DOHH2 (cell line): ENCODE measurements at regions not wholly inside any gene's neighbourhood (a gene's known extent, or its start where the extent isn't known, plus 50 kb on each side); places are given as distances from the start of the nearest gene placed in this dataset.

Source experiments
- H3F3A ChIP-seq: fragments of 200-600 bp; sonication (generic), shearing (Covaris generic); 2 replicates; pipeline ENCODE4 v1.6.0; 2016; ENCODE audit warnings: antibody characterized with exemption, mild to moderate bottlenecking; ENCODE audit not compliant: control insufficient read depth, insufficient read depth
- H3K27ac ChIP-seq: fragments of 200-600 bp; sonication (generic); 2 replicates; pipeline ENCODE4 v1.5.1; 2014; ENCODE audit warnings: low read depth, mild to moderate bottlenecking, low read length, moderate library complexity
- H3K27me3 ChIP-seq: fragments of 200-600 bp; sonication (generic); 2 replicates; pipeline ENCODE4 v1.6.1; 2014; ENCODE audit warnings: mild to moderate bottlenecking, low read length, mixed read lengths; ENCODE audit not compliant: control insufficient read depth
- H3K36me3 ChIP-seq: fragments of 200-600 bp; sonication (generic); 2 replicates; pipeline ENCODE4 v1.6.1; 2014; ENCODE audit warnings: mild to moderate bottlenecking, low read length, moderate library complexity, mixed read lengths; ENCODE audit not compliant: control insufficient read depth
- H3K4me1 ChIP-seq: fragments of 200-600 bp; sonication (generic); 2 replicates; pipeline ENCODE4 v1.6.1; 2014; ENCODE audit warnings: mild to moderate bottlenecking, low read length, mixed read lengths; ENCODE audit not compliant: control insufficient read depth
- H3K4me2 ChIP-seq: fragments of 200-600 bp; sonication (generic); 2 replicates; pipeline ENCODE4 v1.6.0; 2014; ENCODE audit warnings: mild to moderate bottlenecking, low read length, moderate library complexity
- H3K4me3 ChIP-seq: fragments of 200-600 bp; sonication (generic); 2 replicates; pipeline ENCODE4 v1.5.1; 2014; ENCODE audit warnings: mild to moderate bottlenecking, low read length, mixed read lengths
- H3K79me2 ChIP-seq: fragments of 200-600 bp; sonication (generic); 2 replicates; pipeline ENCODE4 v1.6.1; 2014; ENCODE audit warnings: mild to moderate bottlenecking, low read length, mixed read lengths; ENCODE audit not compliant: control insufficient read depth
- H3K9me2 ChIP-seq: fragments of 200-600 bp; sonication (generic); replicated peaks from 2 replicates; pipeline ENCODE4 v1.6.1; 2014; ENCODE audit warnings: mild to moderate bottlenecking, low read length, mixed read lengths; ENCODE audit not compliant: control insufficient read depth
- H3K9me3 ChIP-seq: fragments of 200-600 bp; sonication (generic); 2 replicates; pipeline ENCODE4 v1.6.1; 2014; ENCODE audit warnings: antibody characterized with exemption, low read length, mixed read lengths; ENCODE audit not compliant: control insufficient read depth, insufficient read depth
- H4K20me1 ChIP-seq: fragments of 200-600 bp; sonication (generic); 2 replicates; pipeline ENCODE4 v1.6.0; 2014; ENCODE audit warnings: low read depth, mild to moderate bottlenecking, antibody characterized with exemption, low read length, moderate library complexity; ENCODE audit not compliant: control insufficient read depth, insufficient read depth
- EZH2phosphoT487 ChIP-seq: fragments of 200-600 bp; sonication (generic); IDR thresholded peaks from 2 replicates; pipeline ENCODE4 v1.6.1; 2017; ENCODE audit warnings: borderline replicate concordance, mild to moderate bottlenecking, antibody characterized with exemption, low read length, moderate library complexity, mixed read lengths
- TF ChIP-seq, protein P1 (sequence below): fragments of 200-600 bp; sonication (generic); IDR thresholded peaks from one replicate; pipeline ENCODE4 v1.5.1; 2014; ENCODE audit warnings: antibody characterized with exemption, mild to moderate bottlenecking, low read depth, low read length; ENCODE audit not compliant: poor library complexity, severe bottlenecking

DNA sequence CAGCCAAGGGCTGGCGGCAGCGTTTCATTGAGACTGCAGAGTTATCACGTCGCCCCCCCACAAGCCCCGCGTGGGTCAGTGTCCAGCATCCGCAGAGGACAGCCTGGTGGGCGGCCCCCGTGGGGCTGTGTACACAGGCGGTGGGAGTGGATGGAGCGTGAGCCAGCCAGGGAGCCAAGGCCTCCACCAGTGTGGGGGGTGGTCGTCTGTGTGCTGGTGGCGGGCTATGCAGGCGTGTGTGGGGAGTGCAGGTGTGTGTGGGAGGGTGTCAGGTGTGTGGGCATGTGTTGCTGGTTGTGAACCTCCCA is 56.5 kb upstream of the NKX1-1 start:
- Histone ChIP-seq H3K36me3 (no peaks in the 10 kb centered on the region), H3K4me2 (no peak overlapping the region), H3K4me3 (no peak overlapping the region), H3K9me2 (no peaks in the 10 kb centered on the region), H3K79me2 (no peaks in the 10 kb centered on the region), H4K20me1 (no peaks in the 10 kb centered on the region), H3F3A (no peaks in the 10 kb centered on the region), H3K27ac (no peak overlapping the region), H3K27me3 (no peaks in the 10 kb centered on the region), H3K4me1 (no peaks in the 10 kb centered on the region), H3K9me3 (no peaks in the 10 kb centered on the region; the same call in 1 of the 2 replicates)
- no peak for TF ChIP-seq EZH2phosphoT487
- TF ChIP-seq, protein P1, sequence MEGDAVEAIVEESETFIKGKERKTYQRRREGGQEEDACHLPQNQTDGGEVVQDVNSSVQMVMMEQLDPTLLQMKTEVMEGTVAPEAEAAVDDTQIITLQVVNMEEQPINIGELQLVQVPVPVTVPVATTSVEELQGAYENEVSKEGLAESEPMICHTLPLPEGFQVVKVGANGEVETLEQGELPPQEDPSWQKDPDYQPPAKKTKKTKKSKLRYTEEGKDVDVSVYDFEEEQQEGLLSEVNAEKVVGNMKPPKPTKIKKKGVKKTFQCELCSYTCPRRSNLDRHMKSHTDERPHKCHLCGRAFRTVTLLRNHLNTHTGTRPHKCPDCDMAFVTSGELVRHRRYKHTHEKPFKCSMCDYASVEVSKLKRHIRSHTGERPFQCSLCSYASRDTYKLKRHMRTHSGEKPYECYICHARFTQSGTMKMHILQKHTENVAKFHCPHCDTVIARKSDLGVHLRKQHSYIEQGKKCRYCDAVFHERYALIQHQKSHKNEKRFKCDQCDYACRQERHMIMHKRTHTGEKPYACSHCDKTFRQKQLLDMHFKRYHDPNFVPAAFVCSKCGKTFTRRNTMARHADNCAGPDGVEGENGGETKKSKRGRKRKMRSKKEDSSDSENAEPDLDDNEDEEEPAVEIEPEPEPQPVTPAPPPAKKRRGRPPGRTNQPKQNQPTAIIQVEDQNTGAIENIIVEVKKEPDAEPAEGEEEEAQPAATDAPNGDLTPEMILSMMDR: no peak

DNA sequence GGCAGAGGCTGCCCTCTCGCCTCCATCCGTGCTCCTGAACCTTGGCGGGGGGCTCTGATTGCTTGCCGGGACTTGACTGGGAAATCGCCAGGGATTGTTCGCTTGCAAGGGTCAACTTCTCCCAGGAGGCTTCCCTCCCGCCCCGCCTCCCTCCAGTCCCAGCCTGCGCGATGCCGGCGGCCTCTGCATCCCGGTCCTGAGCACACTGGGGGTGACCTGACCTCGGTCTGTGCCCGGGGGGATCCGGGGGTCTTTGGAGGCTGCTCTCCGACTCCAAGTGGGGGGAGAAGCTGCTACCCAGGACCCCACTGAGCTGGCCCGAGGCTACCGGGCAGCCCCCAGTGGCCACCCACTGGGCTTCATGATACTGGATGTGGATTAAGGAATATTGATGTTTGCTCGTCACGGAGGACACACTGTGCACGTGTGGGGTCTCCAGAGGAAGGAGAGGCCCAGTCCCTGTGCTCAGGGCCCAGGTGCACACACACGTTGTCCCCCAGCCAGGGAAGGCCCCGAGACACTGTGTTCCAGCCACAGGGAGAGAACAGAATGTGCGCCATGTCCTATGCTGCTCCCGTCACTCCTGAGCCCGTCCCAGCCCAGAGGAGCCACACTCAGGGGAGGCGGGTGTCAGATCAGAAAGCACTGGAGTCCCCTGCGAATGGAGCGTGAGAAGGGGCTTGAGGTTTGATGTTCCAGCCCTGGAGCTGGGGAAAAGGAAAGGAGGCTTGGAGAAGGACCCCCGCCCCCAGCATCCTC is 55.9 kb upstream of the NKX1-1 start:
- Histone ChIP-seq H3K9me2 (no peaks in the 10 kb centered on the region), H3K27me3 (no peaks in the 10 kb centered on the region), H3K4me3 (no peak overlapping the region), H4K20me1 (no peaks in the 10 kb centered on the region), H3K4me1 (no peaks in the 10 kb centered on the region), H3F3A (no peaks in the 10 kb centered on the region), H3K4me2 (no peak overlapping the region), H3K36me3 (no peaks in the 10 kb centered on the region), H3K79me2 (no peaks in the 10 kb centered on the region), H3K27ac (no peak overlapping the region), H3K9me3 (no peaks in the 10 kb centered on the region; the same call in 1 of the 2 replicates)
- no peak for TF ChIP-seq EZH2phosphoT487
- TF ChIP-seq, protein P1: no peak

DNA sequence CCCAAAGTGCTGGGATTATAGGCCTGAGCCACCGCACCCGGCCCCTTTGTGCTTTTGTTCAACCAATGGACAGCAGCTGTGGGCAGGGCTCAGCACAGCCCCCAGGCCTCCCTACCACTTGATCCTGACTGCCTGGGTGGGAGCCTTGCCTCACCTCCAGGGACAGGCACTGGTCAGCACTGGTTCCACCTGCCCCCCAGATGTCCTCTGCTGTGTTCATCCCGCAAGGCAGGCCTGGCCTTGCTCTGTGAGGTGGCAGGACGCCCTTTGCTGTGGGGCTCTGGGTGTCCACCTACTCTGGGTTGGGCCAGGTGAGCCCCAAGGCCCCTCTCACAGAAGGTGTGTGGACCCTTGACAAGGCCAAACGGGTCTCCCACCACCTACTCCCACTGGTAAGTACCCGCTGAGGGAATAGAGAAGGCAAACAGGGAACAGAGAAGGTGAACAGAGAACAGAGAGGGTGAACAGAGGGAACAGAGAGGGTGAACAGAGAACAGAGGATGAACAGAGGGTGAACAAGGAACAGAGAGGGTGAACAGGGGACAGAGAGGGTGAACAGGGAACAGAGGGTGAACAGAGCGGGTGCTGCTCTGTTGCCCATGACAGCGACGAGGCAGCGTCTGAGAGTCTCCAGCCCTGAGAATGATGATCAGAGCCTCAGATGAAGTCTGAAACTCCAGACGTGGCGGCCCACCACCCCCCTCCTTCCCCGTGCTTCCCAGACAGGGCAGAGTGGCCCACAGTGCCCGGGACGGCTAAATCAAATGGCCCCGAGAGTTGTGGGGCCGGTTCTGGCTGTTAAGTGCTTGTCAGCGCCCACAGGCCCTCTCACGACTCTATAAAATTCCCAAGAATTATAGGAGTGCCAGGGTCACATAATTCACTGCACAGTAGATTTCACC is 55.0 kb upstream of the NKX1-1 start:
- Histone ChIP-seq H3K9me2 (no peaks in the 10 kb centered on the region), H3K36me3 (no peaks in the 10 kb centered on the region), H3K4me1 (no peaks in the 10 kb centered on the region), H3K4me3 (no peak overlapping the region), H4K20me1 (no peaks in the 10 kb centered on the region), H3K79me2 (no peaks in the 10 kb centered on the region), H3K4me2 (no peak overlapping the region), H3K27me3 (no peaks in the 10 kb centered on the region), H3K9me3 (no peaks in the 10 kb centered on the region; the same call in 1 of the 2 replicates), H3F3A (no peaks in the 10 kb centered on the region), H3K27ac (no peak overlapping the region)
- TF ChIP-seq EZH2phosphoT487: no peak
